GM10248 (cell line): ENCODE measurements at regions not wholly inside any gene's neighbourhood (a gene's known extent, or its start where the extent isn't known, plus 50 kb on each side); places are given as distances from the start of the nearest gene placed in this dataset.

Experiments used
- CTCF ChIA-PET: fragments of 300-600 bp; sonication (Branson Sonifier 250); formaldehyde crosslinking; extraction: SDS; loops from one replicate; lab custom pipeline; 2021; ENCODE audit warnings: antibody characterized with exemption; lab: Yijun Ruan, JAX
- POLR2A ChIA-PET: fragments of 350-650 bp; sonication (Branson Sonifier 250); formaldehyde crosslinking; extraction: SDS; loops from one replicate; lab custom pipeline; 2020; ENCODE audit warnings: antibody characterized with exemption; lab: Yijun Ruan, JAX
- DNase-seq: peaks from one replicate; pipeline ENCODE4 v3.0.0; 2012; ENCODE audit errors: extremely low spot score
- TF ChIP-seq, protein P1 (sequence below): IDR thresholded peaks from 2 replicates; pipeline ENCODE4 v1.5.1; 2012; ENCODE audit warnings: mild to moderate bottlenecking, low read depth; ENCODE audit errors: extremely low read depth, missing control alignments, control extremely low read depth

- TF ChIP-seq, protein P1, sequence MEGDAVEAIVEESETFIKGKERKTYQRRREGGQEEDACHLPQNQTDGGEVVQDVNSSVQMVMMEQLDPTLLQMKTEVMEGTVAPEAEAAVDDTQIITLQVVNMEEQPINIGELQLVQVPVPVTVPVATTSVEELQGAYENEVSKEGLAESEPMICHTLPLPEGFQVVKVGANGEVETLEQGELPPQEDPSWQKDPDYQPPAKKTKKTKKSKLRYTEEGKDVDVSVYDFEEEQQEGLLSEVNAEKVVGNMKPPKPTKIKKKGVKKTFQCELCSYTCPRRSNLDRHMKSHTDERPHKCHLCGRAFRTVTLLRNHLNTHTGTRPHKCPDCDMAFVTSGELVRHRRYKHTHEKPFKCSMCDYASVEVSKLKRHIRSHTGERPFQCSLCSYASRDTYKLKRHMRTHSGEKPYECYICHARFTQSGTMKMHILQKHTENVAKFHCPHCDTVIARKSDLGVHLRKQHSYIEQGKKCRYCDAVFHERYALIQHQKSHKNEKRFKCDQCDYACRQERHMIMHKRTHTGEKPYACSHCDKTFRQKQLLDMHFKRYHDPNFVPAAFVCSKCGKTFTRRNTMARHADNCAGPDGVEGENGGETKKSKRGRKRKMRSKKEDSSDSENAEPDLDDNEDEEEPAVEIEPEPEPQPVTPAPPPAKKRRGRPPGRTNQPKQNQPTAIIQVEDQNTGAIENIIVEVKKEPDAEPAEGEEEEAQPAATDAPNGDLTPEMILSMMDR: no peak
- DNase-seq: no peak
- ChIA-PET POLR2A (no interaction called here), CTCF (interaction anchor here (1.6 kb wide), 1 partner anchor 12 kb away, joined by 4 read pairs; no protein-coding TSS in a partner anchor)
These were observed 54.7 kb upstream of the MBOAT2 start for GRCh38 chr2:9057939-9058761.

GRCh38 chr2:9055471-9055870 is 52.0 kb upstream of the MBOAT2 start:
- CTCF ChIA-PET: no interaction called here
- POLR2A ChIA-PET: no interaction called here
- no peak for DNase-seq
- TF ChIP-seq, protein P1: no peak

GRCh38 chr2:9053534-9053931 is 50.0 kb upstream of the MBOAT2 start:
- TF ChIP-seq, protein P1: no peak
- CTCF ChIA-PET: interaction anchor here (1.3 kb wide), 1 partner anchor 35 kb away, joined by 4 read pairs; no protein-coding TSS in a partner anchor
- POLR2A ChIA-PET: no interaction called here
- DNase-seq: no peak
